ENCODE measurements at regions not wholly inside any gene's neighbourhood (a gene's known extent, or its start where the extent isn't known, plus 50 kb on each side); places are given as distances from the start of the nearest gene placed in this dataset.
"Not testable (repeated sequence)": the region's sequence is repeated elsewhere in the genome, so short reads cannot be mapped to it uniquely, and the experiment has no call there.

DNA sequence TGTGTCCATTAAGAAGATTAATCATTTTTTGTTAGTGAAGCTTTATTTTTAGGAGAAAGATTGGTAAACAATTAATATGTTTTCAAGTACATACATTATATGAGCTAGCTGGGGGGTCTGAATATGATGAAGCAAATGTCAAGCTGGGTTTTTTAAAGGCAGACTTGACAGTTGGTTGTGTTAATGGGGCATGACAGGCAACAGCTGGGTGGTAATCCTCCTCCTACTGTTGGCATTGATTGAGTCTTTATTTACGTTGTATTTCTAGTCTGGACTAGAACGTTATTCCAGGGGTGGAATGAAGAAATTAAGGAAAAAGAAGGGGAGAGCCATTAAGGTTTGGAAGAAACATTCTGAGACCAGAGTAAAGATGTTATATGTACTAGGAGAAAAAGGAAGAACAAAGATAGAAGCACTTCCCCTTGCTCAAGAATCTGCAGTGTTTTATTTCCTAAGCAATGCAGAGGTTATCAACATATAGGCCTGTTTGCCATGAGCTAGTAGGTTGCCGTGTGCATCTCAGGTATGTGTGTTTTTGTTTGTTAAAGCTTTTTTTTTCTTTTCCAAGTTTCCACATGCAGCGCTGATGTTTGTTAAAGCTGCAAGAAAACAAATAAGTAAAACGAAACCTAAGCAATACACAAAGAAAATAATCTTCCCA lies 95.4 kb upstream of the SEC22B start:
- TF ChIP-seq, protein P1, sequence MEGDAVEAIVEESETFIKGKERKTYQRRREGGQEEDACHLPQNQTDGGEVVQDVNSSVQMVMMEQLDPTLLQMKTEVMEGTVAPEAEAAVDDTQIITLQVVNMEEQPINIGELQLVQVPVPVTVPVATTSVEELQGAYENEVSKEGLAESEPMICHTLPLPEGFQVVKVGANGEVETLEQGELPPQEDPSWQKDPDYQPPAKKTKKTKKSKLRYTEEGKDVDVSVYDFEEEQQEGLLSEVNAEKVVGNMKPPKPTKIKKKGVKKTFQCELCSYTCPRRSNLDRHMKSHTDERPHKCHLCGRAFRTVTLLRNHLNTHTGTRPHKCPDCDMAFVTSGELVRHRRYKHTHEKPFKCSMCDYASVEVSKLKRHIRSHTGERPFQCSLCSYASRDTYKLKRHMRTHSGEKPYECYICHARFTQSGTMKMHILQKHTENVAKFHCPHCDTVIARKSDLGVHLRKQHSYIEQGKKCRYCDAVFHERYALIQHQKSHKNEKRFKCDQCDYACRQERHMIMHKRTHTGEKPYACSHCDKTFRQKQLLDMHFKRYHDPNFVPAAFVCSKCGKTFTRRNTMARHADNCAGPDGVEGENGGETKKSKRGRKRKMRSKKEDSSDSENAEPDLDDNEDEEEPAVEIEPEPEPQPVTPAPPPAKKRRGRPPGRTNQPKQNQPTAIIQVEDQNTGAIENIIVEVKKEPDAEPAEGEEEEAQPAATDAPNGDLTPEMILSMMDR (IDR thresholded peaks at IDR 0.05): not testable (repeated sequence)
- not testable (repeated sequence) for TF ChIP-seq POLR2A (IDR thresholded peaks at IDR 0.05)

All from uterus (tissue), 2 donors.